ENCODE measurements at regions not wholly inside any gene's neighbourhood (a gene's known extent, or its start where the extent isn't known, plus 50 kb on each side); places are given as distances from the start of the nearest gene placed in this dataset.

DNA sequence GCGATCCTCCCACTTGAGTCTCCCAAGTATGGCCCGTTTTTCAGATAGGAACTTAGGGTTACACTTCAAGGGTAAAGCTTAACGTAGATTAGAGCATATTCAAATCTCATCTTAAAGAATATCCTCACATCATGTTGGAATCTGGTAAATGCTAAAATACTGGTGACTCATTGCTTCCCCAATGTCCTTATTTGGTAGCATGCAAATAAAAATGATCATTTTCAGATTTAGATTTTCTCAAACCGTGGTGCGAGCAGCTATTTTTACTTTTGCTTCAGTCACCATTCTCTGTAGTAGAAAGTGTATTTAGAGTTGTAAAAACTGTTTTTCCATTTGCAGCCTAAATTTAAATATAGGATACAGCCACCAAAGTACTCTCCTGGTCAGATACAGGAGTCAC is 101.5 kb upstream of the MAML3 start:
- BruUV-seq (replicated peaks): no TSS peak

DNA sequence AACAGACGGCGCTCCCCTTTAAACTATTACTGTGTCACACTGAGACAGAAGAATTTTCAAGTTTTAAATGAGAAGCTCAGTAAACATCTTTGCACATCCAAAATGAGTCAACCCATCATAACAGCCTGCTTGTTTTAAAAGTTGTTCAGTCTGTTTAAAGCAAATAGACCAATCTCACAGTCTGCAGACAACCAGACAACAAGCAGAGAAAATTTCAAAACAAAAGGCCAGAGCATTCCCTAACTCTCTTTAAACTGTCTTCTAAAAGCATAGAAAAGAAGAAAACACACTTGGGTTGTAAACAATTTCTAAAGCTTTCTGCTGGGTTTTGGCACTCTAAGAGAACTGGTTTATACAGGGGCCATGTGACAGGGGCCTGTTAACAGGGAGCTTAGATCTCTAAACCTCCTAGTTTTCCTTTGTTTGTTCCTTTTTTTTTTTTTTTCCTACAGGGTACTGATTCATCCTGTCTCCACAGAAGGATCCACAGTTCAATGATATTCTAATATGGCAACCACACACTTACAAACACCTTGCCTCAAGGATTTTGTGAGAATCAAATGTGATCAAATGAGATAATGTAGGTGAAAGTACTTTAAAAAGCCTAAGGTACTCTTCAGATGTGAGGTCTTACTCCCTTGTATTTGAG is 100.8 kb upstream of the MAML3 start:
- H3K79me2 ChIP-seq (ENCODE audit: control insufficient read depth, insufficient read depth, low read length): no peaks in the 10 kb centered on the region
- peaks cover 12 to 19% of the 10 kb centered on the region in 2 experiments for H3K27me3 ChIP-seq (replicated peaks in 1 of 2; ENCODE audit: control insufficient read depth in 2 of 2, insufficient read depth in 2 of 2, low read length in 1 of 2)
- H3K36me3 ChIP-seq (ENCODE audit: control insufficient read depth in 2 of 2, insufficient read depth in 2 of 2, low read length in 1 of 2): no peaks in the 10 kb centered on the region
- no peak for DNase-seq (ENCODE audit: low read depth, low spot score)
- H4K20me1 ChIP-seq (ENCODE audit: control insufficient read depth, insufficient read depth): no peaks in the 10 kb centered on the region
- no peak for ATAC-seq
- ChIA-PET SMC1A (ENCODE audit: uncharacterized antibody, unreplicated experiment) (interaction anchor here (0.6 to 1.2 kb wide), 5 partner anchors 19 to 1027 kb away, joined by 3 to 6 read pairs (median 4); no protein-coding TSS in a partner anchor), POLR2A (interaction anchor here (1.1 kb wide), 1 partner anchor 792 kb away, joined by 6 read pairs; no protein-coding TSS in a partner anchor), RAD21 (ENCODE audit: unreplicated experiment) (interaction anchor here (1.2 to 3.4 kb wide), 2 partner anchors 11 to 202 kb away, joined by 3 to 14 read pairs; no protein-coding TSS in a partner anchor), CTCF (interaction anchor here (0.6 to 2.9 kb wide), 13 partner anchors 11 to 651 kb away, joined by 3 to 16 read pairs (median 4); no protein-coding TSS in a partner anchor)
- TF ChIP-seq STAT1 (conservative IDR thresholded peaks at IDR 0.05) (no peak), ATF7 (IDR thresholded peaks at IDR 0.05; ENCODE audit: low read depth) (no peak), ZSCAN29 (IDR thresholded peaks at IDR 0.05) (no peak), IKZF2 (IDR thresholded peaks at IDR 0.05) (no peak)
- TF ChIP-seq, protein P1, sequence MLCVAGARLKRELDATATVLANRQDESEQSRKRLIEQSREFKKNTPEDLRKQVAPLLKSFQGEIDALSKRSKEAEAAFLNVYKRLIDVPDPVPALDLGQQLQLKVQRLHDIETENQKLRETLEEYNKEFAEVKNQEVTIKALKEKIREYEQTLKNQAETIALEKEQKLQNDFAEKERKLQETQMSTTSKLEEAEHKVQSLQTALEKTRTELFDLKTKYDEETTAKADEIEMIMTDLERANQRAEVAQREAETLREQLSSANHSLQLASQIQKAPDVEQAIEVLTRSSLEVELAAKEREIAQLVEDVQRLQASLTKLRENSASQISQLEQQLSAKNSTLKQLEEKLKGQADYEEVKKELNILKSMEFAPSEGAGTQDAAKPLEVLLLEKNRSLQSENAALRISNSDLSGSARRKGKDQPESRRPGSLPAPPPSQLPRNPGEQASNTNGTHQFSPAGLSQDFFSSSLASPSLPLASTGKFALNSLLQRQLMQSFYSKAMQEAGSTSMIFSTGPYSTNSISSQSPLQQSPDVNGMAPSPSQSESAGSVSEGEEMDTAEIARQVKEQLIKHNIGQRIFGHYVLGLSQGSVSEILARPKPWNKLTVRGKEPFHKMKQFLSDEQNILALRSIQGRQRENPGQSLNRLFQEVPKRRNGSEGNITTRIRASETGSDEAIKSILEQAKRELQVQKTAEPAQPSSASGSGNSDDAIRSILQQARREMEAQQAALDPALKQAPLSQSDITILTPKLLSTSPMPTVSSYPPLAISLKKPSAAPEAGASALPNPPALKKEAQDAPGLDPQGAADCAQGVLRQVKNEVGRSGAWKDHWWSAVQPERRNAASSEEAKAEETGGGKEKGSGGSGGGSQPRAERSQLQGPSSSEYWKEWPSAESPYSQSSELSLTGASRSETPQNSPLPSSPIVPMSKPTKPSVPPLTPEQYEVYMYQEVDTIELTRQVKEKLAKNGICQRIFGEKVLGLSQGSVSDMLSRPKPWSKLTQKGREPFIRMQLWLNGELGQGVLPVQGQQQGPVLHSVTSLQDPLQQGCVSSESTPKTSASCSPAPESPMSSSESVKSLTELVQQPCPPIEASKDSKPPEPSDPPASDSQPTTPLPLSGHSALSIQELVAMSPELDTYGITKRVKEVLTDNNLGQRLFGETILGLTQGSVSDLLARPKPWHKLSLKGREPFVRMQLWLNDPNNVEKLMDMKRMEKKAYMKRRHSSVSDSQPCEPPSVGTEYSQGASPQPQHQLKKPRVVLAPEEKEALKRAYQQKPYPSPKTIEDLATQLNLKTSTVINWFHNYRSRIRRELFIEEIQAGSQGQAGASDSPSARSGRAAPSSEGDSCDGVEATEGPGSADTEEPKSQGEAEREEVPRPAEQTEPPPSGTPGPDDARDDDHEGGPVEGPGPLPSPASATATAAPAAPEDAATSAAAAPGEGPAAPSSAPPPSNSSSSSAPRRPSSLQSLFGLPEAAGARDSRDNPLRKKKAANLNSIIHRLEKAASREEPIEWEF (IDR thresholded peaks at IDR 0.05; ENCODE audit: insufficient replicate concordance, low read depth, low read length): no peak
- H3K27ac ChIP-seq (ENCODE audit: control insufficient read depth, insufficient read depth): no peak overlapping the region
- intact Hi-C loops (cut with micrococcal nuclease; ENCODE audit: unreplicated experiment): loop anchor here (5.0 kb wide), 2 partner anchors 97 to 517 kb away; no protein-coding TSS in a partner anchor
- no peak overlapping the region for H3K4me2 ChIP-seq (ENCODE audit: control insufficient read depth, insufficient read depth)
- no peak overlapping the region for H3K9ac ChIP-seq (ENCODE audit: control insufficient read depth, insufficient read depth, low read length)
- no peaks in the 10 kb centered on the region for H3K9me3 ChIP-seq (replicated peaks; ENCODE audit: control insufficient read depth, insufficient read depth, low read length)
- BruUV-seq (replicated peaks): no TSS peak
- H3K4me3 ChIP-seq: no peak overlapping the region
- H3K4me1 ChIP-seq (ENCODE audit: control insufficient read depth, insufficient read depth, low read length): no peaks in the 10 kb centered on the region
- no peak for FAIRE-seq
- H2AFZ ChIP-seq (ENCODE audit: control insufficient read depth, low read depth, low read length): no peak overlapping the region
- WGBS (ENCODE audit: insufficient coverage, insufficient replicate concordance, low lambda C conversion rate, missing lambda C conversion rate): 23% methylated on average over 2 of the region's 2 CpGs
- in situ Hi-C loops (cut with MboI): no loop called here

More for the DNA sequence above, 101.5 kb upstream of the MAML3 start:
- ChIA-PET SMC1A (ENCODE audit: uncharacterized antibody, unreplicated experiment) (interaction anchor here (1.1 to 1.4 kb wide), 3 partner anchors 18 to 242 kb away, joined by 4 read pairs; no protein-coding TSS in a partner anchor), POLR2A (interaction anchor here (1.1 kb wide), 1 partner anchor 793 kb away, joined by 6 read pairs; no protein-coding TSS in a partner anchor), RAD21 (ENCODE audit: unreplicated experiment) (interaction anchor here (1.2 to 3.4 kb wide), 2 partner anchors 12 to 203 kb away, joined by 3 to 14 read pairs; no protein-coding TSS in a partner anchor), CTCF (interaction anchor here (0.6 to 2.9 kb wide), 6 partner anchors 203 to 652 kb away, joined by 3 to 14 read pairs (median 4); no protein-coding TSS in a partner anchor)
- DNase-seq (ENCODE audit: low read depth, low spot score) (no peak), FAIRE-seq (no peak), ATAC-seq (no peak)
- Histone ChIP-seq H3K4me1 (ENCODE audit: control insufficient read depth, insufficient read depth, low read length) (no peaks in the 10 kb centered on the region), H3K36me3 (ENCODE audit: control insufficient read depth in 2 of 2, insufficient read depth in 2 of 2, low read length in 1 of 2) (no peaks in the 10 kb centered on the region), H3K9ac (ENCODE audit: control insufficient read depth, insufficient read depth, low read length) (no peak overlapping the region), H4K20me1 (ENCODE audit: control insufficient read depth, insufficient read depth) (no peaks in the 10 kb centered on the region), H3K9me3 (replicated peaks; ENCODE audit: control insufficient read depth, insufficient read depth, low read length) (no peaks in the 10 kb centered on the region), H3K79me2 (ENCODE audit: control insufficient read depth, insufficient read depth, low read length) (no peaks in the 10 kb centered on the region), H3K27me3 (replicated peaks in 1 of 2; ENCODE audit: control insufficient read depth in 2 of 2, insufficient read depth in 2 of 2, low read length in 1 of 2) (peaks cover 12 to 19% of the 10 kb centered on the region in 2 experiments), H2AFZ (ENCODE audit: control insufficient read depth, low read depth, low read length) (no peak overlapping the region), H3K4me2 (ENCODE audit: control insufficient read depth, insufficient read depth) (no peak overlapping the region), H3K4me3 (no peak overlapping the region), H3K27ac (ENCODE audit: control insufficient read depth, insufficient read depth) (no peak overlapping the region)
- intact Hi-C loops (cut with micrococcal nuclease; ENCODE audit: unreplicated experiment) (no loop called here), in situ Hi-C loops (cut with MboI) (no loop called here)
- TF ChIP-seq SREBF2 (IDR thresholded peaks at IDR 0.05; ENCODE audit: low read length): no peak
- 42% methylated on average over 5 of the region's 5 CpGs for WGBS (ENCODE audit: insufficient coverage, insufficient replicate concordance, low lambda C conversion rate, missing lambda C conversion rate)

Data from GM12878 (cell line).